ENCODE measurements at regions not wholly inside any gene's neighbourhood (a gene's known extent, or its start where the extent isn't known, plus 50 kb on each side); places are given as distances from the start of the nearest gene placed in this dataset.

- no peak overlapping the region for H3K4me3 ChIP-seq
- no peaks in the 10 kb centered on the region for H3K9me3 ChIP-seq
- no peaks in the 10 kb centered on the region for H3K36me3 ChIP-seq
- H3K27me3 ChIP-seq = no peaks in the 10 kb centered on the region
- intact Hi-C loops (cut with DNase I; ENCODE audit: low total_unique reads) = no loop called here
- H3K27ac ChIP-seq = no peak overlapping the region
- DNase-seq (ENCODE audit: low spot score in 2 of 2) = peak; percentile 5 to 6
- TF ChIP-seq POLR2AphosphoS5 (IDR thresholded peaks at IDR 0.05) (no peak), CTCF (IDR thresholded peaks at IDR 0.05) (no peak), POLR2A (IDR thresholded peaks at IDR 0.05) (no peak)
- no peaks in the 10 kb centered on the region for H3K4me1 ChIP-seq
Measured at GRCh38 chr1:30405631-30406212, 317.7 kb downstream of the MATN1 start.

- peak in 1 of 2 donors; percentile 20 for DNase-seq (ENCODE audit: low spot score in 2 of 2)
- intact Hi-C loops (cut with DNase I; ENCODE audit: low total_unique reads) = no loop called here
- no peaks in the 10 kb centered on the region for H3K9me3 ChIP-seq
- no peak overlapping the region for H3K27ac ChIP-seq
- no peaks in the 10 kb centered on the region for H3K27me3 ChIP-seq
- no peaks in the 10 kb centered on the region for H3K36me3 ChIP-seq
- TF ChIP-seq CTCF (IDR thresholded peaks at IDR 0.05) (no peak), POLR2AphosphoS5 (IDR thresholded peaks at IDR 0.05) (no peak), POLR2A (IDR thresholded peaks at IDR 0.05) (no peak)
- no peak overlapping the region for H3K4me3 ChIP-seq
- no peaks in the 10 kb centered on the region for H3K4me1 ChIP-seq
Measured at GRCh38 chr1:30405081-30405480, 318.3 kb downstream of the MATN1 start.

- peak in 1 of 2 donors; percentile 30 for DNase-seq (ENCODE audit: low spot score in 2 of 2)
- Histone ChIP-seq H3K27ac (no peak overlapping the region), H3K36me3 (no peaks in the 10 kb centered on the region), H3K4me1 (no peaks in the 10 kb centered on the region), H3K27me3 (no peaks in the 10 kb centered on the region), H3K9me3 (no peaks in the 10 kb centered on the region), H3K4me3 (no peak overlapping the region)
- no peak for TF ChIP-seq CTCF (IDR thresholded peaks at IDR 0.05)
- no peak for TF ChIP-seq POLR2A (IDR thresholded peaks at IDR 0.05)
- TF ChIP-seq POLR2AphosphoS5 (IDR thresholded peaks at IDR 0.05) = no peak
- intact Hi-C loops (cut with DNase I; ENCODE audit: low total_unique reads) = no loop called here
Measured at GRCh38 chr1:30404341-30404740, 319.0 kb downstream of the MATN1 start.

GRCh38 chr1:30403726-30404125 is 319.7 kb downstream of the MATN1 start:
- no peaks in the 10 kb centered on the region for H3K4me1 ChIP-seq
- no peak overlapping the region for H3K27ac ChIP-seq
- intact Hi-C loops (cut with DNase I; ENCODE audit: low total_unique reads) = no loop called here
- no peaks in the 10 kb centered on the region for H3K36me3 ChIP-seq
- no peaks in the 10 kb centered on the region for H3K27me3 ChIP-seq
- TF ChIP-seq POLR2AphosphoS5 (IDR thresholded peaks at IDR 0.05) (no peak), CTCF (IDR thresholded peaks at IDR 0.05) (no peak), POLR2A (IDR thresholded peaks at IDR 0.05) (no peak)
- no peak overlapping the region for H3K4me3 ChIP-seq
- no peaks in the 10 kb centered on the region for H3K9me3 ChIP-seq
- no peak for DNase-seq (ENCODE audit: low spot score in 2 of 2)

GRCh38 chr1:30403061-30403645 is 320.2 kb downstream of the MATN1 start:
- H3K27ac ChIP-seq = no peak overlapping the region
- intact Hi-C loops (cut with DNase I; ENCODE audit: low total_unique reads) = no loop called here
- no peak overlapping the region for H3K4me3 ChIP-seq
- no peaks in the 10 kb centered on the region for H3K36me3 ChIP-seq
- no peaks in the 10 kb centered on the region for H3K9me3 ChIP-seq
- no peaks in the 10 kb centered on the region for H3K4me1 ChIP-seq
- H3K27me3 ChIP-seq = no peaks in the 10 kb centered on the region
- peak in 1 of 2 donors; percentile 35 for DNase-seq (ENCODE audit: low spot score in 2 of 2)
- TF ChIP-seq POLR2A (IDR thresholded peaks at IDR 0.05) (no peak), CTCF (IDR thresholded peaks at IDR 0.05) (no peak), POLR2AphosphoS5 (IDR thresholded peaks at IDR 0.05) (no peak)
